ENCODE measurements at regions not wholly inside any gene's neighbourhood (a gene's known extent, or its start where the extent isn't known, plus 50 kb on each side); places are given as distances from the start of the nearest gene placed in this dataset.

- TF ChIP-seq E2F6 (IDR thresholded peaks at IDR 0.05) (no peak), PHF8 (conservative IDR thresholded peaks at IDR 0.05; ENCODE audit: low read depth, low read length) (no peak), ATF2 (IDR thresholded peaks at IDR 0.05; ENCODE audit: low read length) (no peak), SAP30 (IDR thresholded peaks at IDR 0.05; ENCODE audit: insufficient read depth, insufficient replicate concordance, low read length) (no peak), RBBP5 (IDR thresholded peaks at IDR 0.05; ENCODE audit: borderline replicate concordance, low read depth, low read length) (no peak), HDAC6 (IDR thresholded peaks at IDR 0.05; ENCODE audit: low read depth, low read length) (no peak), SIX5 (IDR thresholded peaks at IDR 0.05; ENCODE audit: low read depth, low read length) (no peak)
Observed at GRCh38 chr13:97852181-97852874, 101.1 kb upstream of the IPO5 start (continued).
